Spleen (tissue), 11 donors: ENCODE measurements at regions not wholly inside any gene's neighbourhood (a gene's known extent, or its start where the extent isn't known, plus 50 kb on each side); places are given as distances from the start of the nearest gene placed in this dataset.
A peak's percentile ranks its signal among the peaks of the same experiment; 100 is the strongest.

Experiments
- DNase-seq: peaks from one replicate; pipeline ENCODE4 v3.0.0-alpha.2; 2020
- H3K27ac ChIP-seq, 8 donors: fragments of 200-600 bp; sonication (generic) in 7 of 8; 1 replicate in 4 of 8; 2 replicates in 4 of 8; pipeline versions ENCODE4 v1.5.0 to v1.8.0; 2016 to 2021; ENCODE audit warnings: inconsistent platforms in 4 of 8, mild to moderate bottlenecking in 4 of 8, moderate library complexity in 1 of 8
- H3K27me3 ChIP-seq, 7 donors: fragments of 200-600 bp; sonication (generic) in 6 of 7; replicated peaks in 1 of 7; 1 replicate in 4 of 7; 2 replicates in 3 of 7; pipeline versions ENCODE4 v1.5.0 to v1.8.0; 2016 to 2021; ENCODE audit warnings: inconsistent platforms in 3 of 7, mild to moderate bottlenecking in 1 of 7
- H3K36me3 ChIP-seq, 6 donors: fragments of 200-600 bp; sonication (generic) in 5 of 6; 1 replicate in 4 of 6; 2 replicates in 2 of 6; pipeline versions ENCODE4 v1.5.0 to v1.8.0; 2016 to 2021; ENCODE audit warnings: inconsistent platforms in 2 of 6
- H3K4me1 ChIP-seq, 6 donors: fragments of 200-600 bp; sonication (generic) in 5 of 6; 1 replicate in 3 of 6; 2 replicates in 3 of 6; pipeline versions ENCODE4 v1.5.0 to v1.8.0; 2016 to 2021; ENCODE audit warnings: inconsistent platforms in 3 of 6
- H3K4me3 ChIP-seq, 8 donors: fragments of 200-600 bp; sonication (generic) in 7 of 8; 1 replicate in 4 of 8; 2 replicates in 4 of 8; pipeline versions ENCODE4 v1.5.0 to v1.8.0; 2016 to 2021; ENCODE audit warnings: inconsistent platforms in 4 of 8, mild to moderate bottlenecking in 4 of 8, moderate library complexity in 2 of 8
- H3K9me3 ChIP-seq, 8 donors: fragments of 200-600 bp; sonication (generic) in 7 of 8; 1 replicate in 4 of 8; 2 replicates in 4 of 8; pipeline versions ENCODE4 v1.5.0 to v1.8.0; 2016 to 2021; ENCODE audit warnings: inconsistent platforms in 4 of 8
- POLR2A ChIP-seq, 3 donors: fragments of 450-650 bp; IDR thresholded peaks; one replicate each; pipeline ENCODE4 v1.5.1; 2017; ENCODE audit warnings: antibody characterized with exemption in 3 of 3, mild to moderate bottlenecking in 1 of 3
- POLR2AphosphoS5 ChIP-seq, 3 donors: sonication (generic); formaldehyde crosslinking; IDR thresholded peaks; one replicate each; pipeline ENCODE4 v1.5.1; 2017; ENCODE audit warnings: antibody characterized with exemption in 3 of 3
- WGBS, 5 donors: extraction: QIAGEN DNeasy Blood & Tissue Kit in 3 of 5; methylation state at CpG; one replicate each; pipeline versions ENCODE4 v1.1.5 to v1.1.7; 2013 to 2018; 5-methylcytosine and 5-hydroxymethylcytosine counted together
- intact Hi-C: fragments of 100-400 bp; cut with DNase I; formaldehyde crosslinking; loops from one replicate; pipeline ENCODE4 v1.15.0; 2023; ENCODE audit warnings: low total_unique reads
- TF ChIP-seq, protein P1 (sequence below), 11 experiments: fragments of 200-600 bp in 7 of 11; fragments of 450-650 bp in 4 of 11; sonication (generic) in 4 of 11; IDR thresholded peaks in 8 of 11; conservative IDR thresholded peaks in 3 of 11; 1 replicate in 7 of 11; 2 replicates in 4 of 11; pipeline versions ENCODE4 v1.4.0 to v1.8.0; 2016 to 2021; ENCODE audit warnings: antibody characterized with exemption in 11 of 11, inconsistent platforms in 4 of 11, mild to moderate bottlenecking in 1 of 11
- donor health status: healthy with polysubstance abuse.
- donor health status: DM: no; HTN: no; CAD: no; lungs with moderate emphysema.
- donor health status: DM: no; HTN: no; CAD: no.
- donor health status: Bipolar disorder and iron deficiency.
- donor health status: healthy.
- donor health status: DM: no; HTN: no; CAD: no.
- donor health status: DM: yes; HTN: yes; CAD: no.

DNA sequence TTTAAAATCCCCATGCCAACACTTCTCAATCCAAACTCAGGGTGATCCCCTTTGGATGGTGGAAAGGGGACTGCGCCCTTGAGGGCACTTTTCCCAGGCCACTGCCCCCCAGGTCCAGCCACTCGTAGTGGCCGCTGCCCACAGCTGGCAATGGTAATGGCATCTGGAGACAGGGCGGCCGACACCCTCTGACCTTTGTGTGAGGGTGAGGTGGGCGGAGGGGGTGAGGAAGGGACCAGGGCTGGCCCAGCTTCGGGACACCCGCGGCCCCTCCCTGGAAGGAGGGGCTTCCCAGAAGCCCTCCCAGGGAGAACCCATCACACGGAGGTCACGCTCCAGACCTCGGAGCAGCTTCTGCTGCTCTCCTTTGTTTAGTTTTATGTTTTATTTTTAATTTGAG is 289.7 kb downstream of the FOXL1 start:
- 81 to 90% (median 84%) methylated on average over 11 to 12 of the region's 12 CpGs for WGBS, 5 donors
- Histone ChIP-seq H3K27ac (no peak overlapping the region), H3K4me1 (no peaks in the 10 kb centered on the region), H3K36me3 (no peaks in the 10 kb centered on the region), H3K9me3 (peaks cover 0 to 10% (median 0%) of the 10 kb centered on the region in 8 donors), H3K27me3 (peaks cover 0 to 45% (median 0%) of the 10 kb centered on the region in 7 donors), H3K4me3 (no peak overlapping the region)
- TF ChIP-seq, protein P1, sequence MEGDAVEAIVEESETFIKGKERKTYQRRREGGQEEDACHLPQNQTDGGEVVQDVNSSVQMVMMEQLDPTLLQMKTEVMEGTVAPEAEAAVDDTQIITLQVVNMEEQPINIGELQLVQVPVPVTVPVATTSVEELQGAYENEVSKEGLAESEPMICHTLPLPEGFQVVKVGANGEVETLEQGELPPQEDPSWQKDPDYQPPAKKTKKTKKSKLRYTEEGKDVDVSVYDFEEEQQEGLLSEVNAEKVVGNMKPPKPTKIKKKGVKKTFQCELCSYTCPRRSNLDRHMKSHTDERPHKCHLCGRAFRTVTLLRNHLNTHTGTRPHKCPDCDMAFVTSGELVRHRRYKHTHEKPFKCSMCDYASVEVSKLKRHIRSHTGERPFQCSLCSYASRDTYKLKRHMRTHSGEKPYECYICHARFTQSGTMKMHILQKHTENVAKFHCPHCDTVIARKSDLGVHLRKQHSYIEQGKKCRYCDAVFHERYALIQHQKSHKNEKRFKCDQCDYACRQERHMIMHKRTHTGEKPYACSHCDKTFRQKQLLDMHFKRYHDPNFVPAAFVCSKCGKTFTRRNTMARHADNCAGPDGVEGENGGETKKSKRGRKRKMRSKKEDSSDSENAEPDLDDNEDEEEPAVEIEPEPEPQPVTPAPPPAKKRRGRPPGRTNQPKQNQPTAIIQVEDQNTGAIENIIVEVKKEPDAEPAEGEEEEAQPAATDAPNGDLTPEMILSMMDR (IDR thresholded peaks at IDR 0.05 in 8 of 11, conservative IDR thresholded peaks at IDR 0.05 in 3 of 11): no peak
- no peak for TF ChIP-seq POLR2A (IDR thresholded peaks at IDR 0.05)
- no peak for TF ChIP-seq POLR2AphosphoS5 (IDR thresholded peaks at IDR 0.05)
- intact Hi-C loops: no loop called here
- peak; percentile 62 for DNase-seq

DNA sequence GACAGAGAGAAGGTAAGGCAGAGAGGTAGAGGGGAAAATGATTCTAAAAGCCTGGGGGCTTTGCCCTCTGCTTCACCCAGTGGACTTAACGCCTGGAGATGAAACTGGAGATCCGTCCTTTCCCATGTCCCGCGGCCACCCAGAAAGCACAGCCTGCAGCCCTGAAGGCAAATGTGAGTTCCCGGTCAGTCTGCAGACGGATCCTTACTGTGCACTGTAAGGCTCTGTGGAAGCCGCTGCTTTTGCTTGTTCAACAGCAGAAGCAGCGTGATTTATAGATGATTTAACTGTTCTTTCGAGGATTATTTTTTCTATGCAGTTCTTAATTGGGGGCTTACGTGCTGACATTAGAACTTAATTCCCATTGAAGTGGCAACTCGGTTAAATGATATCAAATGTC is 290.4 kb downstream of the FOXL1 start:
- TF ChIP-seq POLR2A (IDR thresholded peaks at IDR 0.05) (no peak), POLR2AphosphoS5 (IDR thresholded peaks at IDR 0.05) (no peak)
- TF ChIP-seq, protein P1 (IDR thresholded peaks at IDR 0.05 in 8 of 11, conservative IDR thresholded peaks at IDR 0.05 in 3 of 11): no peak
- DNase-seq: peak; percentile 25
- Histone ChIP-seq H3K27me3 (peaks cover 0 to 47% (median 0%) of the 10 kb centered on the region in 7 donors), H3K4me1 (no peaks in the 10 kb centered on the region), H3K9me3 (peaks cover 0 to 18% (median 0%) of the 10 kb centered on the region in 8 donors), H3K27ac (no peak overlapping the region), H3K36me3 (no peaks in the 10 kb centered on the region), H3K4me3 (no peak overlapping the region)
- intact Hi-C loops: no loop called here
- WGBS, 5 donors: 74 to 88% (median 84%) methylated on average over 11 of the region's 11 CpGs

DNA sequence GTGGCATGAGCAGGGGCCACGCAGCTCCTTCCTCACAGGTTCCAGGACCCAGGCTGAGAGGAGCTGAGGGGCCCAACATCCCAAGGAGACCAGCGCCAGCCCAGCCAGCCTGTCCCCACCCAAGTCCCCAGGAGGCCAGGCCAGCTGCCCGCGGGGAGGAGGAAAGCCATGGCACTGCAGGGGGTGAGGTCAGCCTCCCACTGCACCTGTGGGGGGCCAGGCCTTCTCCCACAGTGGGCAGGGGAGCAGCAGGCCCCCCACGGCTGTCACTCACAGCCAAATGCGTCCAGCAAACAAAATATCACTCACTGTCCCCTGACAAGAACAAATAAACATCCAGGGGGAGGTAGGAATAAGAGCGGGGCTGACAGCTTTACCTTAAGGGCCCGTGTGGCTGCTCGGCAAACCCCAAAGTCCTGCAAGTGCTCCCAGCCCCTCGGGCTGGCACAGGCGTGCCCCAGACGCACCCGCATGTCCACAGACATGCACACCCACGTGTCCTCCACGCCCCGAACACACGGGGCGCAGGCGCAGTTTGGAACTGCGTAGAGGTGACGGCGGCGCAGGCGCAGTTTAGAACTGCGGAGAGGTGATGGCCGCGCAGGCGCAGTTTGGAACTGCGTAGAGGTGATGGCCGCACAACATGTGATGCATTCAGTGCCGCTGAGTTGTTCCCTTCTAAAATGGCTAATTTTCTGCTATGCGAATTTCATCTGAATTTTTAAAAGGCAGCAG is 291.1 kb downstream of the FOXL1 start:
- Histone ChIP-seq H3K4me1 (no peaks in the 10 kb centered on the region), H3K36me3 (no peaks in the 10 kb centered on the region), H3K27me3 (peaks cover 0 to 54% (median 0%) of the 10 kb centered on the region in 7 donors), H3K9me3 (peaks cover 0 to 17% (median 0%) of the 10 kb centered on the region in 8 donors), H3K27ac (no peak overlapping the region), H3K4me3 (no peak overlapping the region)
- 86 to 92% (median 89%) methylated on average over 27 to 32 of the region's 32 CpGs for WGBS, 5 donors
- TF ChIP-seq, protein P1 (IDR thresholded peaks at IDR 0.05 in 8 of 11, conservative IDR thresholded peaks at IDR 0.05 in 3 of 11): no peak
- TF ChIP-seq POLR2A (IDR thresholded peaks at IDR 0.05) (no peak), POLR2AphosphoS5 (IDR thresholded peaks at IDR 0.05) (no peak)
- peak; percentile 53 for DNase-seq
- intact Hi-C loops: no loop called here

DNA sequence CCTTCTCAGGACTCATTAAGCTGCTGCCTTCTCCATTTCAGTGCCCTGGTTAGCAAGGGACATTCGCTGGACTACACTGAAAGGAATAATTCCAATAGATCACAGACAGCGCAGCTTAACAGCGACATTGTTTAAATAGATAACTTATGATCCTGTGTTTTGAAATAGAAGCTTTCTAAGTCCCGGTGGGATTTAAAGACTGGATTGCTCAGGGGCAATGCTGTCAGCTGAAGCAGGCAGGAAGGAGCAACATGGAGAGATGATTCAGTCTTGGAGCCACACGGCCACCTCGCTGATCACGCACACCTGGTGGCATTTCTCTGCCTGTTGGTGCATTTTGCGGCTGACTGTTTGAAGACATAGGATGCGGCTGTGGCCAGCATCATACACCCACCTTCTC is 292.0 kb downstream of the FOXL1 start:
- no peak for TF ChIP-seq POLR2A (IDR thresholded peaks at IDR 0.05)
- TF ChIP-seq, protein P1 (IDR thresholded peaks at IDR 0.05 in 8 of 11, conservative IDR thresholded peaks at IDR 0.05 in 3 of 11): no peak
- TF ChIP-seq POLR2AphosphoS5 (IDR thresholded peaks at IDR 0.05): no peak
- Histone ChIP-seq H3K4me3 (no peak overlapping the region), H3K36me3 (no peaks in the 10 kb centered on the region), H3K27me3 (peaks cover 0 to 56% (median 0%) of the 10 kb centered on the region in 7 donors), H3K4me1 (no peaks in the 10 kb centered on the region), H3K9me3 (peaks cover 0 to 12% (median 0%) of the 10 kb centered on the region in 8 donors), H3K27ac (no peak overlapping the region)
- intact Hi-C loops: no loop called here
- WGBS, 5 donors: 89 to 95% (median 94%) methylated on average over 9 of the region's 9 CpGs
- peak; percentile 44 for DNase-seq
